ENCODE measurements at regions not wholly inside any gene's neighbourhood (a gene's known extent, or its start where the extent isn't known, plus 50 kb on each side); places are given as distances from the start of the nearest gene placed in this dataset.
"Not testable (repeated sequence)": the region's sequence is repeated elsewhere in the genome, so short reads cannot be mapped to it uniquely, and the experiment has no call there.

DNA sequence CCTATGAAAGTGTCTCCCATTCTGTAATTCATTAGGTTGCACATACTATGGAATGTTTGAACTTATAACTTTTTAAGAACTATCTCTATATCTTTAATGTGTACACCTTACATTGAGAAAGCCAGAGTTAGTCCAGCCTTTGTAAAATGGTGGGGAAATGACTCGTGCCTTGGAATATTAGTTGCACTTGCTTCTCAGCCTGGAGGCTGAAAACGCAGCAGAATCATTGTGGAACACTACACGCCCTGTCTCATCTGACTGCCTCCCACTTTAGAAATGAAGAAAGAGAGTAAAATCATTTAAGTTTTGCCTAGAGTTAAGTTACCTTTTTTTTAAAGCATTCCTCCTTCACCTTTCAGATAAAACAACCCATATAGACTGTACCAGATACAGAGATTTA is 90.7 kb upstream of the WSB1 start:
- intact Hi-C loops (cut with DNase I): no loop called here
- no peak for TF ChIP-seq POLR2AphosphoS5 (IDR thresholded peaks at IDR 0.05)
- no peak for TF ChIP-seq POLR2A (IDR thresholded peaks at IDR 0.05)
- TF ChIP-seq EP300 (IDR thresholded peaks at IDR 0.05): no peak
- TF ChIP-seq CTCF (IDR thresholded peaks at IDR 0.05): no peak
- WGBS, 2 donors: 81 to 83% methylated on average over 3 of the region's 3 CpGs

GRCh38 chr17:27206447-27206846 is 87.5 kb upstream of the WSB1 start:
- intact Hi-C loops (cut with DNase I): no loop called here
- no peaks in the 10 kb centered on the region for H3K36me3 ChIP-seq
- no peak overlapping the region for H3K4me3 ChIP-seq
- no peak for DNase-seq
- H3K27ac ChIP-seq: peak overlapping the region in 2 of 4 donors; percentile 3
- H3K9me3 ChIP-seq: peaks cover 0 to 3% (median 0%) of the 10 kb centered on the region in 4 donors
- H3K4me1 ChIP-seq: peaks cover 0 to 4% (median 0%) of the 10 kb centered on the region in 4 donors
- H3K27me3 ChIP-seq: no peaks in the 10 kb centered on the region
- 52 to 65% methylated on average over 4 of the region's 4 CpGs for WGBS, 2 donors
- TF ChIP-seq CTCF (IDR thresholded peaks at IDR 0.05): no peak
- TF ChIP-seq POLR2A (IDR thresholded peaks at IDR 0.05): no peak
- TF ChIP-seq EP300 (IDR thresholded peaks at IDR 0.05): no peak

More for the DNA sequence above, 90.7 kb upstream of the WSB1 start:
- DNase-seq: no peak
- Histone ChIP-seq H3K4me1 (peaks cover 0 to 4% (median 0%) of the 10 kb centered on the region in 4 donors), H3K4me3 (no peak overlapping the region), H3K27ac (no peak overlapping the region), H3K9me3 (peaks cover 0 to 3% (median 0%) of the 10 kb centered on the region in 4 donors), H3K27me3 (no peaks in the 10 kb centered on the region), H3K36me3 (no peaks in the 10 kb centered on the region)

GRCh38 chr17:27207073-27207513 is 86.8 kb upstream of the WSB1 start:
- Histone ChIP-seq H3K4me1 (peaks cover 0 to 4% (median 0%) of the 10 kb centered on the region in 4 donors), H3K27me3 (no peaks in the 10 kb centered on the region), H3K36me3 (no peaks in the 10 kb centered on the region), H3K9me3 (peaks cover 0 to 3% (median 0%) of the 10 kb centered on the region in 4 donors), H3K27ac (peak overlapping the region in 2 of 4 donors; percentile 3), H3K4me3 (no peak overlapping the region)
- DNase-seq: no peak
- intact Hi-C loops (cut with DNase I): no loop called here
- no peak for TF ChIP-seq POLR2AphosphoS5 (IDR thresholded peaks at IDR 0.05)
- TF ChIP-seq CTCF (IDR thresholded peaks at IDR 0.05): no peak
- TF ChIP-seq POLR2A (IDR thresholded peaks at IDR 0.05): no peak
- TF ChIP-seq EP300 (IDR thresholded peaks at IDR 0.05): no peak
- 26 to 50% methylated on average over 3 of the region's 3 CpGs for WGBS, 2 donors

DNA sequence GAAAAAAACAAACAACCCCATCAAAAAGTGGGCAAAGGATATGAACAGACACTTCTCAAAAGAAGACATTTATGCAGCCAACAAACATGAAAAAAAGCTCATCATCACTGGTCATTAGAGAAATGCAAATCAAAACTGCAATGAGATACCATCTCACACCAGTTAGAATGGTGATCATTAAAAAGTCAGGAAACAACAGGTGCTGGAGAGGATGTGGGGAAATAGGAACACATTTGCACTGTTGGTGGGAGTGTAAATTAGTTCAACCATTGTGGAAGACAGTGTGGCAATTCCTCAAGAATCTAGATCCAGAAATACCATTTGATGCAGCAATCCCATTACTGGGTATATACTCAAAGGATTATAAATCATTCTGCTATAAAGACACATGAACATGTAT is 85.5 kb upstream of the WSB1 start:
- DNase-seq; intact Hi-C loops (cut with DNase I); H3K9me3 ChIP-seq; H3K4me3 ChIP-seq; H3K36me3 ChIP-seq; H3K4me1 ChIP-seq; H3K27me3 ChIP-seq; H3K27ac ChIP-seq: not testable (repeated sequence)

DNA sequence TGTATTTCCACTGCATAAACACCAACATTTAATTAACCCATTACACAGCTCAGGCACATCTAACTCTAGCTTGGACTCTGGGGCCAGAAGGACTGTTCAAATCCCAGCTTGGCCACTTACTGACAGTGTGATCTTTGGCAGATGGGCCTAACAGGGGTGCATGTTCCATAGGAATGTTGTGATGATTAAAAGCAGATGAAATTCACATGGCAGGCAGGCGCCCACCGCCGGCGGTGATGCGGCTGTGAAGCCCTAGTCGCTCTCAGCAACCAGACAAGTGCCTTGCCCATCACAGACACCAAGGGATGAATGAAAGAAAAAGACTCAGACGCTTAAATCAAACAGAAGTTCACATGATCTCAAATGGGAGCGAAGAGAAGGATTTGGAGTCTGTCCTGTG is 84.6 kb upstream of the WSB1 start:
- intact Hi-C loops (cut with DNase I): no loop called here
- DNase-seq: no peak
- H3K4me1 ChIP-seq: peaks cover 0 to 4% (median 0%) of the 10 kb centered on the region in 4 donors
- no peaks in the 10 kb centered on the region for H3K27me3 ChIP-seq
- H3K9me3 ChIP-seq: peaks cover 0 to 3% (median 0%) of the 10 kb centered on the region in 4 donors
- H3K36me3 ChIP-seq: no peaks in the 10 kb centered on the region
- 92 to 93% methylated on average over 8 of the region's 8 CpGs for WGBS, 2 donors
- no peak overlapping the region for H3K27ac ChIP-seq
- H3K4me3 ChIP-seq: no peak overlapping the region
- TF ChIP-seq POLR2A (IDR thresholded peaks at IDR 0.05) (no peak), CTCF (IDR thresholded peaks at IDR 0.05) (no peak), POLR2AphosphoS5 (IDR thresholded peaks at IDR 0.05) (no peak), EP300 (IDR thresholded peaks at IDR 0.05) (no peak)

GRCh38 chr17:27210809-27211208 is 83.1 kb upstream of the WSB1 start:
- H3K27ac ChIP-seq; H3K36me3 ChIP-seq; intact Hi-C loops (cut with DNase I); H3K4me1 ChIP-seq; DNase-seq; H3K4me3 ChIP-seq; H3K27me3 ChIP-seq; H3K9me3 ChIP-seq: not testable (repeated sequence)
- 73 to 100% methylated on average over 1 of the region's 5 CpGs for WGBS, 2 donors

Measured in sigmoid colon (tissue), 6 donors.